ENCODE measurements at regions not wholly inside any gene's neighbourhood (a gene's known extent, or its start where the extent isn't known, plus 50 kb on each side); places are given as distances from the start of the nearest gene placed in this dataset.

- DNase-seq (ENCODE audit: low read depth, low spot score) (no peak), FAIRE-seq (no peak), ATAC-seq (no peak)
- intact Hi-C loops (cut with micrococcal nuclease; ENCODE audit: unreplicated experiment) (no loop called here), in situ Hi-C loops (cut with MboI) (no loop called here)
- BruUV-seq (replicated peaks) = no TSS peak
- Histone ChIP-seq H3K9ac (ENCODE audit: control insufficient read depth, insufficient read depth, low read length) (no peak overlapping the region), H3K27me3 (replicated peaks in 1 of 2; ENCODE audit: control insufficient read depth in 2 of 2, insufficient read depth in 2 of 2, low read length in 1 of 2) (0 out of 4 replicates have a peak, but pooled peaks cover 0 to 3% of the 10 kb centered on the region in 2 experiments), H3K36me3 (ENCODE audit: control insufficient read depth in 2 of 2, insufficient read depth in 2 of 2, low read length in 1 of 2) (no peaks in the 10 kb centered on the region), H3K27ac (ENCODE audit: control insufficient read depth, insufficient read depth) (no peak overlapping the region), H4K20me1 (ENCODE audit: control insufficient read depth, insufficient read depth) (no peaks in the 10 kb centered on the region), H3K9me3 (replicated peaks; ENCODE audit: control insufficient read depth, insufficient read depth, low read length) (peaks cover 3% of the 10 kb centered on the region; the same call in 2 of the 3 replicates), H3K79me2 (ENCODE audit: control insufficient read depth, insufficient read depth, low read length) (no peaks in the 10 kb centered on the region), H3K4me3 (no peak overlapping the region), H2AFZ (ENCODE audit: control insufficient read depth, low read depth, low read length) (no peak overlapping the region), H3K4me1 (ENCODE audit: control insufficient read depth, insufficient read depth, low read length) (peaks cover 7% of the 10 kb centered on the region), H3K4me2 (ENCODE audit: control insufficient read depth, insufficient read depth) (no peak overlapping the region)
- POLR2A ChIA-PET = interaction anchor here (0.5 to 1.3 kb wide), 2 partner anchors 20 to 22 kb away, joined by 3 read pairs; no protein-coding TSS in a partner anchor
- RAD21 ChIA-PET (ENCODE audit: unreplicated experiment) = no interaction called here
- 30% methylated on average over 7 of the region's 7 CpGs for WGBS (ENCODE audit: insufficient coverage, insufficient replicate concordance, low lambda C conversion rate, missing lambda C conversion rate)
- SMC1A ChIA-PET (ENCODE audit: uncharacterized antibody, unreplicated experiment) = interaction anchor here (1.2 kb wide), 1 partner anchor 484 kb away, joined by 4 read pairs; no protein-coding TSS in a partner anchor
- CTCF ChIA-PET = interaction anchor here (1.2 kb wide), 1 partner anchor 13 kb away, joined by 3 read pairs; no protein-coding TSS in a partner anchor
- TF ChIP-seq SKIL (IDR thresholded peaks at IDR 0.05; ENCODE audit: low read depth, poor library complexity, severe bottlenecking) (no peak), BCLAF1 (IDR thresholded peaks at IDR 0.05) (no peak), NRF1 (conservative IDR thresholded peaks at IDR 0.05; ENCODE audit: low read depth, low read length) (no peak), STAT1 (conservative IDR thresholded peaks at IDR 0.05) (no peak), BACH1 (IDR thresholded peaks at IDR 0.05; ENCODE audit: borderline replicate concordance) (no peak), BCL3 (IDR thresholded peaks at IDR 0.05; ENCODE audit: borderline replicate concordance, insufficient read depth, low read depth, low read length, poor library complexity, severe bottlenecking) (no peak), RAD51 (IDR thresholded peaks at IDR 0.05) (no peak), MYB (IDR thresholded peaks at IDR 0.05; ENCODE audit: borderline replicate concordance, low read depth, low read length) (no peak), E2F4 (IDR thresholded peaks at IDR 0.05; ENCODE audit: low read depth, low read length) (no peak), RUNX3 (IDR thresholded peaks at IDR 0.05; ENCODE audit: low read length) (no peak), ZBED1 (IDR thresholded peaks at IDR 0.05; ENCODE audit: borderline replicate concordance) (no peak), IKZF2 (IDR thresholded peaks at IDR 0.05) (no peak), SMC3 (IDR thresholded peaks at IDR 0.05; ENCODE audit: borderline replicate concordance, low read length) (no peak), MXI1 (IDR thresholded peaks at IDR 0.05; ENCODE audit: low read depth, low read length) (no peak), NBN (IDR thresholded peaks at IDR 0.05) (no peak)
Measured at GRCh38 chr9:2243666-2244555, 228.8 kb downstream of the SMARCA2 start.
